GM18867 (cell line): ENCODE measurements at regions not wholly inside any gene's neighbourhood (a gene's known extent, or its start where the extent isn't known, plus 50 kb on each side); places are given as distances from the start of the nearest gene placed in this dataset.
"Not testable (repeated sequence)": the region's sequence is repeated elsewhere in the genome, so short reads cannot be mapped to it uniquely, and the experiment has no call there.

ENCODE experiments used
- ATAC-seq: cut with Tn5 transposase; IDR thresholded peaks from one replicate; pipeline ENCODE4 v1.9.1; 2021; ENCODE audit warnings: mild to moderate bottlenecking, moderate library complexity; ENCODE audit not compliant: unreplicated experiment

DNA sequence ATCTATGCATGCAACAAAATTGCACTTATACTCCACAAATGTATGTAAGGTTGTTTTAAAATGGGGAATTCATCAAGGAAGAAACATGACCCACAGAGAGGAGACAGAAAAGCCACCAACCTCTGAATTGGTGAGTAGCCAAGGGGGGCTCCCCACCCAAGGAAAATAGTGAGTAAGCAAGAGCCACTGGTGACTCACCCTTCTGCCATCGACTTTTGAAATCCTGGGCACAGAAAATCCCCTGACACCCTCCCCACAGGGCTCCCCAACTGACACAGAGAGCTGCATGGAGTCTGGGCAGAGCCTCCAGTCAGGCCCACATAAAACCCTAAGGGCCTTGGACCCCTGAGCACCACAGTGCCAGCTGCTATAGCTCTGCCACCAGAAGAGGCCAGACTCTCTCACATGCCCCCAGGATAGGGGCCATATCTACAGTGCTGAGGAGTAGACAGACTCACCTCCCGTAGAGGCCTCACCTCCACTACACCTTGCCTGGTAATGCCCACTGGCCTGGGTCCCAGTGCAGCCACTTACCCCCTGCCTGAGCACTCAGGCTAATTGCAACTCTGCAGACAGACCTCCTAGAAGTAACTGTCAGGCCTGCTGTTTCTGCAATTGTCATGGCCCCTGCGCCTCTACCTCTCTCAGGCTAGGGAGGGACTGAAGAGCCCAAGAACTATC lies 244.7 kb upstream of the WSB1 start:
- no peak for ATAC-seq

DNA sequence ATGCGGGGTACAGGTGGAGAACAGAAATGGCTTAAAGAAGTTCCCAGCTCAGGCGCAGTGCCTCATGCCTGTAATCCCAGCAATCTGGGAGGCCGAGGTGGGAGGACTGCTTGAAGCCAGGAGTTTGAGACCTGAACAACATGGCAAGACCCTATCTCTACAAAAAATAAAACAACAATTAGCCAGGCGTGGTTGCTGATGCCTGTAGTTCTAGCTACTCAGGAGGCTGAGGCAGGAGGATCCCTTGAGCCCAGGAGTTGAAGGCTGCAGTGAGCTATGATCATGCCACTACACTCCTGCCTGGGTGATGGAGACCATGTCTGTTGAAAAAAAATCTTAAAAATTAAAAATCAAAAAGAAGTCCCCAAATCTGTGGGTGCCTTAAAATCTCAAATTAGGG lies 228.3 kb upstream of the WSB1 start:
- ATAC-seq, result no peak

DNA sequence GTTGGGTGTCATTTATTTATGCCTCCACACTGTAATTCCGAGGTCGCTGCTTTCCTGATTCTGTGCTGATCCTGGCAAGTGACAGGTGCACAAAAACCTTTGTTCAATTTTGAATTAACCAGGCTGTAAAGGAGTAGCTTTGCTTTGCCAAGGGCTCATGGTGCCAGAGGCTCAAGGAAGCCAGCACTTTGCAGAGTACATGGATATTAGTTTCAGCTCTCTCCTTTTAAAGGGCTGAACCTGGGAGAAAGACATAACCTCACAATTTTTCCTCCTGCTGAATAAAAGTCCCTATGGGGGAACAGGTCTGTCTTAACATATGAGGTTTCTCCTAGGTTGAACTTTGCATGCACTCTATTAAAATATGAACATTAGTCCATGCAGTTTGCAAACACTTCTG lies 227.6 kb upstream of the WSB1 start:
- no peak for ATAC-seq

DNA sequence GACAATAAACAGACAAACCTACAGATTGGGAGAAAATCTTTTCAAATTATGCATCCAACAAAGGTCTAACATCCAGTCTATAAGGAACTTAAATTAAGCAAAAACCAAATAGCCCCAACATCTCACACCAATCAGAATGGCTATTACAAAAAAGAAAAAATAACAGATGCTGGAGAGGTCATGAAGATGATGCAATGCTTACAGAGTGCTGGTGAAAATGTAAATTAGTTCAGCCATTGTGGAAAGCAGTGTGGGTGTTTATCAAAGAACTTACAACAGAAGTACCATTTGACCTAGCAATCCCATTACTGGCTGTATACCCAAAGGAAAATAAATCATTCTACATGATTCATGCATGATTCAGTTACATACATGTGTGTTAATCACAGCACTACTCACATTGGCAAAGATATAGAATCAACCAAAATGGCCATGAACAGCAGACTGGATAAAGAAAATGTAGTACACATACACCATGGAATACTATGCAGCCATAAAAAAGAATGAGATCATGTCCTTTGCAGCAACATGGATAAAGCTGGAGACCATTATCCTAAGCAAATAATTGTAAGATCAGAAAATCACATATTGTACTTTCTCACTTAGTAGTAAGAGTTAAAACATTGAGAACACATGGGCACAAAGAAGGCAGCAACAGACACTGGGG lies 223.9 kb upstream of the WSB1 start:
- no peak for ATAC-seq

DNA sequence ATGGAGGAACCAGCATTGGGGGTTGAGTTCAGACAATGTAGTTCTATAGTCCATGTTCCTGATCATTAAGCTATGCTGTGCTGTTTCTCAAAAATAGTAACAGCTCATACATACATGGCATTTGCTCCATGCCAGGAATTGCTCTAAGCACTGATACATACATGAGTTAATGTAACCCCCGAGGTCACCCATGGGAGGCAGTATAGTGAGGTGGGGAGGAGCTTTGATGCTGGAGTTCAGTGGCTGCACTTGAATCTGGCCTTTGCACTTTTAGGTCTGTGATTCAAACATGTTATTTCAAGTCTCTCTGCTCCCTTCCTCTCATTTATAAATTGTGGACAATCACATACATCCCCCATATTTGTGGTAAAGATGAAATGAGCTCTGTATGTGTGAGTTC lies 223.1 kb upstream of the WSB1 start:
- ATAC-seq, result no peak

DNA sequence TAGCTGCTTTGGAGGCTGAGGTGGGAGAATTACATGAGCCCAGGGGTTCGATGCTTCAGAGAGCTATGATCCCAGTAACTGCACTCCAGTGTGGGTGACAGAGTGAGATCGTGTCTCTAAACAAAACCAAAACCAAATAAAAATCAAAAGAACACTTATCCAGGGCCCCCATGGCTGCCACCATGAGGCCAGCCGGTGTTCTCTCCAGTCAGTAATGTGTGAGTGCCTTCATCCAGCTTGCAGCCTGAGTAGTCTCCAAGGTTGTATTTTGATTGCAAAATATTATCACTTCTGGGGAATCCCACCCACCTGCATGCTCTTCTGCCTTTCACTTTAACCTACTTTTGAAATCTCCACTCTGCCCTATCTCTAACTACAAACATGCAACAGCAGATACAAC lies 221.0 kb upstream of the WSB1 start:
- ATAC-seq, result no peak

DNA sequence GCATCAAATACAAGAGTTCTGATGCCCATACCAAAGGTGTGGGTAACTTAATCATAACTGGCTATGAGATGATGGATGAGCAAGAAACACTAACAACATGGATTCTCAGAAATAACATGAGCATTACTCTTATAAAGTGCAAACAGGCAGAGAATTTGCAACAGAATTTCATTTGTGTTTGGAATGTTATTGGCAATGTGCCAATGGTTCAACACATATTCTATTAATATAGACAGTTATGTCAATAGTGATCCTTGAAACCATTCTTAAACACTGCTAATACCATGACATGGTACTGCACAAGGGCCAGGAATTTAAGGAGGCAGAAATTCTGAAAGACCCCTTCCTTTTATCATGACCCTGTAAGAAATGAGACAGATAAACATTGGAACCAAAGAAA lies 217.1 kb upstream of the WSB1 start:
- ATAC-seq, result no peak

DNA sequence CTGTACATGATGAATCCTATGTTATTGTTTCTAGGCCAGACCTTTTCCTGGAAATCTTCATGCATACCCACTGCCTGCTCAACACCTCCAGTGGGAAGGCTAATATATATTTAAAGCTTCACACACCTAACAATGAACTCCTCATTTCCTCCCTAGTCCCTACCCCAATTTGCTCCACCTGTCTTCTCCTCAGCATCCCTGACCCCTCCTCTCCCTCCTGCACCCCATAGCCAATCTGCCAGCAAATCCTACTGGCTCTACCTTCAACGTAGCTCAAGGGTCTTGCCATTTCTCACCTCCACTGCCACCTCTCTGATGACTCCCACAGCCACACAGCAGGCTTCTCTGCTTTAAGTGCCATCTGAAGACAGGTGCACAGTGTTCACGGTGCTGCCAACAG lies 215.6 kb upstream of the WSB1 start:
- ATAC-seq, result no peak

DNA sequence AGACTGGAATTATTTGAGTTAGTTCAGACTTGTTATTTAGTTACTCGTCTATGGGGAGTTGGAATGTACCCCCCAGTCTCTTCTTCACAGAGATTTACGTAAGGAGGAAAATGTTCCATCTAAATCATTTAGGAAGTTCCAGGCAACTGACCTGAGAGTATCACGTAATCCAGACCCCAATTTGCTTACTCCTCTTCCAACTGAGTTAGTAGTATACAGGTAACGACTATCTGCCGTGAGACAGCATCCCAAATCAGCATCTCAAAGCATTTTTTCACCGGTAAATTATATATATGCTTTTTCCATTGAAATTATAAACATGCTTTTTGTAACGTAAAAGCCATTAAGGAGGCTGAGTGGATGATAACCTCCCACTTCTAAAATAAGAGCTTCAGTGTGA lies 214.3 kb upstream of the WSB1 start:
- ATAC-seq, result no peak

DNA sequence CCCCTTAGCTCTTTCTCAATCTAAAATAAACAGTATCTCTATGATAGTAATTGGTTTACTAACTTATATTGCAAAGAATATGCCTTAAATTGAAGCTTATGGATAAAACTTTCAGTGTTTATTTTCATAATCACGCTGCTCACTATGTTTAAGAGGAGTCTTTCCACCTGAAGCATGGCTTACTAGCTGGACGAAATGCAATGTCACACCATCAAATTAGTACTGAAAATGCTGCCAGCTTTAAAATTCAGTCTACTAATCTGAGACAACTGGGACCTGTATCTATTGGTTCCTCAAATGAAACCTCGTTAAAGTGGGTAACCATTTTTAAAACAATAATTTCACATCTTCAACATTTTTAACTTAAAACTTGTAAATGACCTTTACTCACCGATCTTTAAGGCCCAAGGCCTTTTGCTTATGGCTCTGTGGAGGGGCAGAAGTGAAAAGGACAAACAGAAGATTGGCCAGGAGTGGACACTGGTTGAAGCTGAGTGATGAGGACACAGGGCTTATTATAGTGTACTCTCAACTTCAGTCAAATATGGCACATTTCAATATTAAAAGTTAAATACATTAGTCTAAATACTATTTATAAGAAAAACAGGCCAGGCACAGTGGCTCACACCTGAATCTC lies 212.8 kb upstream of the WSB1 start:
- ATAC-seq, result no peak

DNA sequence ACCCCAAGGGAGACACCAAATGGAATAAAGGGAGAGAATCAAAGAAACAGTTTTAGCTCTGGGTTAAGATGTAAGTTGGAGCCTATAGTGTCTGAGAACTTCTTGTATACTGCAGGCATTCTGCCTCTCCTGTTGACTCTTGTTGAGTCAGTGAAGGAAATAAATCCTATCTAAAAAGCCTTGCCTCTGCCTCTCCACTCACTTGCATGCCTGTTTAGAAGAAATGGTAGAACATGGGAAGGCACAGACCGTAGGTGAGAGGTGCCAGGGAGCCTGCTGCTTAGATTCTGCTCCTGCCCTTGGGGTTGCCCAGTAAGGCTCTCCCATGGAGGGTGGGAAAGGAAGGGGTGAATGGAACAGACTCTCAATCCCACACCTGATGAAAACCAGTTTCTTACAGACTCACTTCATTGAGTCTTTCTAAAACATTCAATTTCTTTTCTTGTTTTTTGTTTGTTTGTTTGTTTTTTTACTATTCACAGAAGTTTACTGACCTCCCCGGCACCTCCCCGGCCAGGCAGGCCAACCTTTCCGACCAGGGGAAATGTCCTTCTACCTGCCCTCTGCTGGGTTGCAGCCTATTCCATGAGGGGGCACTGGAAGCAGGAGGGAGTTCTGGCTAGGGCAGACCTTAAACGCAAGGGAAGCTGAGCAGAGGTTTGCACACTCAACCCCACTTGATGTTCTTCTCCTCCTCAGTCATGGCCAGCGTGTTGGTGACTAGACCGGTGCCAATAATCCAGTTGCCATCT lies 211.7 kb upstream of the WSB1 start:
- ATAC-seq, result no peak

DNA sequence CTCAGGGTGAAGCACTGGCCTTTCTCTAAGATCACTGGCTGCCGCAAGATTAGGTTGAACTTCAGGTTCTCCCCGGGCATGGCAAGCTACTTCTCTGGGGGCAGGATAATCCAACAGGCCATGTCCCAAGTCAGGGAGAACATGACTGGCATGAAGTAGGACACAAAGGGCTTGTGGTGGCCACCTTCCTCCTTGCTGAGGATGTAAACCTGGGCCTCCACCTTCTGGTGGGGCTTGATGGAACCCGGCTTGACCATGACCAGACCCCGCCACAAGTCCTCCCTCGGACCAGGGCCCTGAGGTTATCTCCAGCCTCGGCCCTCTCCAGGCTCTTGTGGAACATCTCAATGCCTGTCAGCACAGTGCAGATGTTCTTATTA lies 211.1 kb upstream of the WSB1 start:
- no peak for ATAC-seq

DNA sequence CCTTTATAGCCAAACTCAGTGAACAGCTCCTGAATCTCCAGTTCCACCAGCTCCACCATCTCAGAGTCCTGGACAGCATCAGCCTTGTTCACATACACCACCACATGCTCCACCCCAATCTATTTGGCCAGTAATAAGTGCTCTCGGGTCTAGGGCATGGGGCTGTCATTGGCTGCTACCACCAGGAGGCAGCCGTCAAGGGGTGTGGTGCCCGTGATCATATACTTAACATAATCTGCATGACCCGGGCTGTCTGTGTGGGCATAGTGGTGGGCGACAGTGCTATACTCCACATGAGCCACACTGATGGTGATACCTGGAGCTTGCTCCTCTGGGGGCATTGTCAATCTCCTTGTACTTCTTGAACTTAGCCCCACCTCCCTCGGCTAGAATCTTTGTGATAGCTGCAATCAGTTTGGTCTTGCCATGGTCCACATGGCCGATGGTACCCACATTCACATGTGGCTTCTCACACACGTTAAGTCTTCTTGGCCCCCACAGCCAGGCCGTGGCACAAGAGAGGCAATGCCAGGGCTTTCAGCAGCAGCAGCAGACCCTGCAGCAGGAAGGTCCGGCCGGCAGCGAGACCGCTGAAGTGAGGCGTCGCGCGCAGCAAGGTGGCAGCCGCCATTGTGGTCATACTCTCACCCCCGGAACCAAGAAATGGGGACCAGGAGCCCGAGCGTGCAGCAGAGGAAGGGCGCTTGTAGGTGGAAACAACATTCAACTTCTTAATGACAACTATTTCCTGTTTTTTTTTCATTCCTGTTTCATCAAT lies 210.3 kb upstream of the WSB1 start:
- no peak for ATAC-seq

DNA sequence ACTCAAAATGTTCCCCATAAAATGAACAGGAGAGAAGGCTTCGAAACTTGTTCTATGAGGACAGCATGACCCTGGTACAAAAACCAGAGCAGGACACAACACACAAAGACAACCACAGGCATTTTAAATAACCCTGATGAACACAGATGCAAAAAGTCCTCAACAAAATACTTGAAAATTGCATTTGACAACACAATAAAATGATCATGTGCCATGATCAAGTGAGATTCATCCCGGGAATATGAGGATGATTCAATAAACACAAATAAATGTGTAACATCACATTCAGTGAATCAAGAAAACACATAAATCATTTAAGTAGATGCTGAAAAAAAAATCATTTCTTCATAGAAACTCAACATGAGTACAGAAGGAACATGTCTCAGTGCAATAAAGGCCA lies 208.4 kb upstream of the WSB1 start:
- ATAC-seq, result no peak

DNA sequence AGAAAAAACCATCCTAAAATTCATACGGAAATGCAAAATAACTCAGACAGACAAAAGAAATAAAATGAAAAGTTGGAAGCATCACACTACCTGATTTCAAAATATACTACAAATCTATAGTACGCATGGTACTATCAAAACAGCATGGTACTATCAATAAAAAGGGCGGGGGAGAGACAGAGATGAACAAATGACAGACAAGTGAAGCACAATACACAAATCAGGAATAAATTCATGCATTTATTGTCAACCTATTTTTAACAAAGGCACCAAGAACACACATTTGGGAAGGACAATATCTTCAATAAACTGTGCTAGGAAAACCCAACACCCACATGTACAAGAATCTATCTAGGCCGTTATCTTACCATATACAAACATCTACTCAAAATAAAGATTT lies 207.4 kb upstream of the WSB1 start:
- no peak for ATAC-seq

DNA sequence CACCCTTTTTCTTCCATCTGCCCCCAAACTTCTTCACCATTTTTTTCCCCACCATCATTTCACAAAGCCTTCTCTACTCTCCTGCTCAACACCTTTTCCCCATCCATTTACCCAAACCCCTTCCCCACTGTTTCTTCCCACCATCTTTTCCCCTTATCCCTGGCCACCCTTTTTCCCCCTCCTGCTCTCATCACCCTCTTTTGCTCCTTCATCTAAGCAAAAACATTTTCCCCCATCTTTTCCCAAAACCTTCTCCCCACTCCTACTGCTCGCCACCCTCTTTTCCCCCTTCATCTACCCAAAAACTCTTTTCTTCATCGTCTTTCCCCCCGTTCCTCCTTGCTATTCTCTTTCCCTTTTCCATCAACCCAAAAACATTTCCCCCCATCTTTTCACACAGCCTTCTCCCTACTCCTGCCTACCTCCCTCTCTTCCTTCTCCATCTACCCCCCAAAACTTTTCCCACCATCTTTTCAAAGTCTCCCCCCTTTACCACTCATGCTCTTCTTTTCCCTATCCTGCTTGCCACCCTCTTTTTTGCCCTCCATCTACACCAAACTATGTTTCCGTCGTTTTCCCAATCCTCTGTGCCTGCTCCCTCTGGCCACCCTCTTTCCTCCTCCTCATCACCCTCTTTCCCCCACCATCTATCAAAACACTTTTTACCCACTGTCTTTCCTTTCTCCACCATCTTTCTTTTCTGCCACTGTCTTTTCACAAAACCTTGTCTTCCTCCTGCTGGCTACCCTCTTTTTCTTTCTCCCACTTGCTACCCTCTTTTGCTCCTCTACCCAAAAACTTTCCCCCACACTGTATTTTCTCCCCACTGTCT lies 205.8 kb upstream of the WSB1 start:
- no peak for ATAC-seq

DNA sequence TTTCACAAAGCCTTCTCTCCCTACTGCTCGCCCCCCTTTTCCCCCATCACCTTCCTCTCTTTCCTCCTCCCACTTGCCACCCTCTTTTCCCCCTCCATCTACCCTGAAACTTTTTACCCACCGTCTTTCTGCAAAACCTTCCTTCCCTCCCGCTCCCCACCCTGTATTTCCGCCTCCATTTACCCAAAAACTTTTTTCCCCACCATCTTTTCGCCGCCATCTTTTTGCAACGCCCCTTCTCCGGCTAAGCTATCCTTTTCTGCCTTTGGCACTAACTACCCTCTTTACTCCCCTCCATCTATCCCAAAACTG lies 205.2 kb upstream of the WSB1 start:
- ATAC-seq, result no peak

DNA sequence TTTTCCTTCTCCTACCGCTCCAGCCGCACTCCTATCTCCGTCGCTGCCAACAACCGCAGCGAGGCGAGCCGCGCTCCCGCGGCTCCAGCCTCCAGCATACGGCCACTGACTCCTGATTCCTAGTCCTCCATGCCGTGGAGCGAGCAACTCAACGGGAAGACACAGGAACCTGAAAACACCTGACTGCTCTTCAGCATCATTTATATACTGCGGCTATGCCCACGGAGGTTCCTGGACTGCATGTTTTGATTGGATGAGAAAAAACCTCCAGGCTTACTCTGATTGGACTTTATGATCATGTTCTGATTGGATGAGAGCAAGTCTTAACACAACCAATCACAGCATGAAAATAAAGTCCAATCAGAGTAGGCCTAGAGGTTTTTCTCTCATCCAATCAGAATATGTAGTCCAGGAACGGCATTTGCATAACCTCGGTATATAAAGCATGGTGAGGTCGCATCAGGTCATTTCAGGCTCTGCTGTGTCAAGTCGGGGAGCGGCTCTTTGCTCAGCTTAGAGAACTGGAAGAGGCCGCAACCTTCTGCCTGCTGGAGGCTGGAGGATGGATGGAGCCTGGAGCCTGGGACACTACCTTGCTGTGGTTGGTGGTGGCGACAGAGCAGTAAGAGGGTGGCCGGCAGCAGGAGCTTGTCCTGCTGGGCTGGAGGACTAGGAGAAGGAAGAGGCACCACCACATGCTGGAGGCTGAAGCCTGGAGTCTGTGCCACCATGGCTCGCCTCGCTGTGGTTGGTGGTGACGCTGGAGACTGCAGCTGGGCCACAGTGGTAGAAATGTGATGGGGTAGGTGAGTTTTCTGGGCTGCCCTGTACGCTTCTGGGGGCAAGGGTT lies 204.6 kb upstream of the WSB1 start:
- ATAC-seq, result not testable (repeated sequence)

DNA sequence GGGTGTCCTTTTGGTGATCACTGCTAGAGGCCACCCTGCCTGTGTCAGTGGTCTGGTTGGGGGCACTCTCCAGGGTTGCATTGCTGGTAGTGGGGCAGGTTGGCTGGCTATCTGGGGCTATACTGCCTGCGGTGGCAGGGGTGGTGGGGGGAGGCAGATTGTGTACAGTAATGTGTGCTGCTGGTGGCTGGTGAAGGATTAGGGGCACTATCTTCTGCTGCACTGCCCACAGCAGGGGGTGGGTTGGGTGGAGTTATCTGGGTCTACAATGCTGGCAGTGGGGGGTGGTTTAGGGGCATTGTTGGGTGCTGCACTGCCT lies 204.0 kb upstream of the WSB1 start:
- no peak for ATAC-seq
